Lower leg skin (tissue), 3 donors: ENCODE measurements at regions not wholly inside any gene's neighbourhood (a gene's known extent, or its start where the extent isn't known, plus 50 kb on each side); places are given as distances from the start of the nearest gene placed in this dataset.

Experiments used
- POLR2A ChIP-seq, 2 donors: fragments of 450-650 bp; IDR thresholded peaks; one replicate each; pipeline ENCODE4 v1.6.1; 2016 to 2017; ENCODE audit warnings: antibody characterized with exemption in 2 of 2, mild to moderate bottlenecking in 1 of 2, moderate library complexity in 1 of 2
- TF ChIP-seq, protein P1 (sequence below), 3 donors: fragments of 450-650 bp; IDR thresholded peaks; one replicate each; pipeline ENCODE4 v1.5.1; 2016; ENCODE audit warnings: antibody characterized with exemption in 3 of 3, mild to moderate bottlenecking in 3 of 3, moderate library complexity in 2 of 3

DNA sequence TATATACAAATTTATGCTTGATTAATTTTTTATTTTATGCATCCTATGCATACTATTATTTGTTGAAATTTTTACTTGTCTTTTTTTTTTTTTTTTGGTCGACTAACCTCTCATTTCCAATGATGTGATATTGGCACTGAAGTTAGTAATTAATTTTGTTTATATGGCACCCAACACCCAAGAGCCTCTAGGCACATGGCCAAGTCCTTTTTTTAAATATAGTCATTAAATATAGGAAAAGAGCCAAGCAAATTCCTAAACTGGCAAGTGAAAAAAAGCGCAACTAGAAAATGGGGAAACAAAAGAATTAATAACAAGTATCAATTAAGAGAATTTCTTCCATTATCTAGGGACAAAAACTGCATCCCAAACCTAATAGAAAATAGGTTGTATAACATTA lies 85.5 kb upstream of the HS3ST5 start:
- no peak for TF ChIP-seq POLR2A (IDR thresholded peaks at IDR 0.05)
- TF ChIP-seq, protein P1, sequence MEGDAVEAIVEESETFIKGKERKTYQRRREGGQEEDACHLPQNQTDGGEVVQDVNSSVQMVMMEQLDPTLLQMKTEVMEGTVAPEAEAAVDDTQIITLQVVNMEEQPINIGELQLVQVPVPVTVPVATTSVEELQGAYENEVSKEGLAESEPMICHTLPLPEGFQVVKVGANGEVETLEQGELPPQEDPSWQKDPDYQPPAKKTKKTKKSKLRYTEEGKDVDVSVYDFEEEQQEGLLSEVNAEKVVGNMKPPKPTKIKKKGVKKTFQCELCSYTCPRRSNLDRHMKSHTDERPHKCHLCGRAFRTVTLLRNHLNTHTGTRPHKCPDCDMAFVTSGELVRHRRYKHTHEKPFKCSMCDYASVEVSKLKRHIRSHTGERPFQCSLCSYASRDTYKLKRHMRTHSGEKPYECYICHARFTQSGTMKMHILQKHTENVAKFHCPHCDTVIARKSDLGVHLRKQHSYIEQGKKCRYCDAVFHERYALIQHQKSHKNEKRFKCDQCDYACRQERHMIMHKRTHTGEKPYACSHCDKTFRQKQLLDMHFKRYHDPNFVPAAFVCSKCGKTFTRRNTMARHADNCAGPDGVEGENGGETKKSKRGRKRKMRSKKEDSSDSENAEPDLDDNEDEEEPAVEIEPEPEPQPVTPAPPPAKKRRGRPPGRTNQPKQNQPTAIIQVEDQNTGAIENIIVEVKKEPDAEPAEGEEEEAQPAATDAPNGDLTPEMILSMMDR (IDR thresholded peaks at IDR 0.05): no peak
